Fibroblast of skin of right biceps (primary cell): ENCODE measurements at regions not wholly inside any gene's neighbourhood (a gene's known extent, or its start where the extent isn't known, plus 50 kb on each side); places are given as distances from the start of the nearest gene placed in this dataset.
A peak's percentile ranks its signal among the peaks of the same experiment; 100 is the strongest.

Experiments
- DNase-seq: peaks from one replicate; pipeline ENCODE4 v3.0.0-alpha.2; 2013

GRCh38 chr1:114342376-114342775 is 168.6 kb downstream of the TRIM33 start:
- DNase-seq: no peak

GRCh38 chr1:114341856-114342255 is 169.1 kb downstream of the TRIM33 start:
- DNase-seq: no peak

- no peak for DNase-seq
Measured at GRCh38 chr1:114341299-114341698, 169.7 kb downstream of the TRIM33 start.

- DNase-seq: no peak
Measured at GRCh38 chr1:114340892-114341291, 170.1 kb downstream of the TRIM33 start.

- DNase-seq: no peak
Measured at GRCh38 chr1:114339379-114339778, 171.6 kb downstream of the TRIM33 start.

- DNase-seq: no peak
Measured at GRCh38 chr1:114338191-114338890, 172.7 kb downstream of the TRIM33 start.

- no peak for DNase-seq
Measured at GRCh38 chr1:114337417-114337816, 173.6 kb downstream of the TRIM33 start.

GRCh38 chr1:114336360-114336759 is 174.6 kb downstream of the TRIM33 start:
- DNase-seq: no peak

- no peak for DNase-seq
Measured at GRCh38 chr1:114335273-114335672, 175.7 kb downstream of the TRIM33 start.

GRCh38 chr1:114334297-114334696 is 176.7 kb downstream of the TRIM33 start:
- DNase-seq: no peak

GRCh38 chr1:114333690-114334089 is 177.3 kb downstream of the TRIM33 start:
- no peak for DNase-seq

GRCh38 chr1:114331936-114332335 is 178.3 kb upstream of the SYT6 start:
- no peak for DNase-seq

- DNase-seq: no peak
Measured at GRCh38 chr1:114330451-114330983, 176.8 kb upstream of the SYT6 start.

- DNase-seq: no peak
Measured at GRCh38 chr1:114328361-114328904, 174.8 kb upstream of the SYT6 start.

- no peak for DNase-seq
Measured at GRCh38 chr1:114324662-114324965, 170.9 kb upstream of the SYT6 start.

- DNase-seq: peak; percentile 23
Measured at GRCh38 chr1:114323959-114324661, 170.4 kb upstream of the SYT6 start.

- DNase-seq: peak; percentile 84
Measured at GRCh38 chr1:114322734-114323133, 169.1 kb upstream of the SYT6 start.

GRCh38 chr1:114322207-114322606 is 168.5 kb upstream of the SYT6 start:
- DNase-seq: no peak

GRCh38 chr1:114320586-114320985 is 166.9 kb upstream of the SYT6 start:
- DNase-seq: peak; percentile 97

GRCh38 chr1:114319418-114319817 is 165.7 kb upstream of the SYT6 start:
- peak; percentile 87 for DNase-seq

GRCh38 chr1:114318961-114319360 is 165.3 kb upstream of the SYT6 start:
- peak; percentile 57 for DNase-seq

GRCh38 chr1:114316204-114316603 is 162.5 kb upstream of the SYT6 start:
- DNase-seq: no peak

- peak; percentile 64 for DNase-seq
Measured at GRCh38 chr1:114315631-114316030, 162.0 kb upstream of the SYT6 start.

GRCh38 chr1:114314576-114314975 is 160.9 kb upstream of the SYT6 start:
- no peak for DNase-seq
